Stimulated activated CD8-positive, alpha-beta memory T cell treated with anti-CD3 and anti-CD28 coated beads, Interleukin-15, amount 100 ng/mL, for 4 hours (primary cell): ENCODE measurements at regions not wholly inside any gene's neighbourhood (a gene's known extent, or its start where the extent isn't known, plus 50 kb on each side); places are given as distances from the start of the nearest gene placed in this dataset.

ENCODE experiments used
- DNase-seq, 2 donors: peaks; one replicate each; pipeline ENCODE4 v3.0.0-alpha.2; 2020; ENCODE audit warnings: low read depth in 2 of 2

DNA sequence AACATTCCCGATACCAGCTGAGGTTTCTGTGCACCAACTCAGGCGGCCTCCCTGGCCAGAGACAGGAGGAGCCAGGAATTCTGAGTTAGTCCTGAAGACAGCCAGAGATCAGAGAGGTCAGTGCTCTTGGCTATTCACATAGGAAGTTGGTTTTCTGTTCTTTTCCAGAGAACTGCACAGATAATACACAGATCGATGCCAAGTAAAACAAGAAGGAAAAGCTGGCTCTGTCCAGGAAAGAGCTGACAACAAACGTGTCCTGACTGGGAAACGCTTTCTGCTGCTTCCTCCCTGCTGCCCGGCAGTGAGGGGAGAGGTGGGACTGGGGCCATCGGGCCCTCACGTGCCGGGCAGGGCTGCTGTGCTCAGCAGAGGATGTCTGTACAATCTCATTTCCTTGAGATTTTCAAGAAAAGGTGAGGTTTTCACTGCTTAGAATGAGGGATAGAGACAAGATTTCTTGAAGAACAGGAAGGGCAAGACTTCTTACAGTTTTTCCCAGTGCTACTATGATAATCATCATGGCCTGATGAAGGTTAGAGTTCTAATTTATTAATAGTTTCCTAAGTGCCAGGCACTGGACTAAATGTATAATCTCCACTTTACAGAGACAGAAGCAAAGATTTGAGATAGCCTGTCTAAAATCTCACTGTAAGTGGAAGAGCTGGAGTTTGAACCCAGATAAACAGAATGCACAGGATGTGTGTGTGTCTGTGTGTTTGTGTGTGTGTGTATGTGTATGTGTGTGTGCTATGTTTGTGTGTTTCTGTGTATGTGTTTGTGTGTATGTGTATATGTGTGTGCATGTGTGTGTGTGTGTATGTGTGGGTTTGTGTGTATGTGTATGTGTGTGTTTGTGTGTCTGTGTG is 211.0 kb upstream of the RAB4A start:
- no peak for DNase-seq

DNA sequence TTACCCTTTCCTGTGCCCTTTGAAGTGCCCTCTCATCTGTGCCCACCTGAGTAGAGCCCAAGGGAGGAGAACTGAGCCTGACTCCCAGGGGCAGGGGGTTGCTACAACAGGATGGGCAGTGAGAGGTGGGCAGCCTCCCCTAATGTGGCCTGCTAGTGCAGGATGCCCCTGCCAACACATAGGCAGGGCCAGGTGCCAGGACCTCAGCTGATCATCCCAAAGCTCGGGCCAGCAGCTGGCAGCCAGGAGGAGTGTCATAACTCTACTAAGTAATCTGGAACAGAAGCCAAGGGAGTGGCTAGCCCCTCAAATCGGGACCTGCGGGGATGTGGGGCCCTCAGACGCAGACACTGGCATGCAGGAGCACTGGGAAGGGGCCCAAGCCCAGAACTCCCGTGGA is 208.8 kb upstream of the RAB4A start:
- no peak for DNase-seq

DNA sequence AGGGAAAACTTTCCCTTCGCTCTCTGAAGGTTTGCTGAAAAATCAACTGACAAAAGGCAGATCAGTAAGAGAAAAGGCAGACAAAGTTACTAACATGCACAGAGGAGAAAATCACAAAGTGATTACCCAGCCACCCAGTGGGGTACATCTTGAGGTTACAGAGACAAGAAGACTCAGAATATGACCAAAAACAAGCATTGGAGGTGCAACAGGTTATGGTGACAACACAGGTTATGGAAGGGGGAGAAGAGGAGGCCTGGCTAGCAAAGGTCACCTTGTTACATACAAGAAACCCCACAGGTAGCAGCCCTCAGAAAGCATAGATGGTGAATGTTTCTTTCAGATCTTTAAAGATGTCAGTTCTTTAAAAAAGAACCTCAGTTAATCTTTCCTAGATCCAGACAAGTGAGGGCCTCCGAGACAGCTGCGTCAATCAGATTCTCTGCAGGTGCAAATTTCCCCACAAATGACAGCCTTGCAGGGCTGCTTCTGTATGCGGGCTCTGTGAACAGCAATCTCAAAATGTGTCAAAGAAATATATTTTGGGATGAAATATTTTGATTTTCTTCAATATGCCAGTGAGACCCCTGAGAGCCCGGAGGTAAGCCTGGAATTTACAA is 207.6 kb upstream of the RAB4A start:
- DNase-seq = no peak

DNA sequence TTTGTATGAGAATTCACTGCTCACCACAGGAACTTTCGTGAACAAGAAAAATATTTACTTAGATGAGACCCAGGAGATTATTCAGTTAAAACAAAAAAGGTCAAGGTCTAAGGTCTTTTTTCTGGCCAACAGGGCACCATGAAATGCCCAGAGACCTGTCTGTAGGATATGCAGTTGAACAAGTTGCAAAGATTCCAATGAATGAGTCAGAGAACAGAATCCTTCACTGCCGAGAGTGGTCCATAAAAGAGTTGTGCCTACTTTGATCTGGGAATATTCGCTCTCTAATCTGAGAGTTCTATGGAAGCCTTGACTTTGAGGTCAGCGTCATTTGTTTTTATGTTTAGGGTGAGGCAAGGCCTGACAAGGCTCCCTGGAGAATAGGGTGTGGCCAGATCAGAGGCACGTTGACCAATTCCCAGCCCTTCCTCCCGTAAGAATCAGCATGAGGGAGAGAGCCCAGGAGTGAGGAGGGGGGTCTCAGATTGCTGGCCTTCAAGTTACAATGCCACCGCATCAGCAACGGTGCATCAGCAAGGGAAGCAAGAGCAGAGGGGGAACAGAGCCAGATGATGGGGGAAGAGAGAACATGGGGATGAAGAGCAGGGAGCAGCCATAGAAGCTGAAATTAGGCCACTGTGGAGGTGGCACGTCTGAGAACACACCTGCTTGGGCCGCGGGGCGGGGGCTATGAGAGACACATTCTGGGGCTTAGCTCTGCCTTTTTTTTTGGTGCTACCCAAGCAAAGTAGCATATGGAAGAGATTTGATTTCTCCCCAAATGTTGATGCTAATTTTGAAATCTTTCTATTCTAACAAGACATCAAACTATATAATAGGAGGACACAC is 206.4 kb upstream of the RAB4A start:
- DNase-seq = no peak

DNA sequence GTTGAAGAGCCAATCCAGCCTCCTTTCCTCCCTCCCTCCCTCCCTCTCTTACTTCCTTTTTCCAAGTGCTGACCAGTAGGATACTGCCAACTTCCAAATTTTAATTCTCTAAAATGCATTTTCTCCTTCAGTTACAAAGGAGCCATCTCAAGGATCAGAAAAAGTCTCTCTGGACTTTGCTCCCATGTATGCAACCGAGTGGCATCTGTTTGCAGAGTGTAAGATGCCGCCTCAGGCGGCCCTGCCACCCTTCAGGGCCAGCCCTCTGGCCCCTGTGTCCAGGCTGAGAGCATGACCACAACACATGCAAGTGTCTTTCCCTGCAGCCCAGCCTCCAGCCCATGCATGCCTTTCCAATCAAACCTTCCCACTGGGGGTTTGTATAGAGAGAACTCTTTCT is 205.3 kb upstream of the RAB4A start:
- DNase-seq = no peak

DNA sequence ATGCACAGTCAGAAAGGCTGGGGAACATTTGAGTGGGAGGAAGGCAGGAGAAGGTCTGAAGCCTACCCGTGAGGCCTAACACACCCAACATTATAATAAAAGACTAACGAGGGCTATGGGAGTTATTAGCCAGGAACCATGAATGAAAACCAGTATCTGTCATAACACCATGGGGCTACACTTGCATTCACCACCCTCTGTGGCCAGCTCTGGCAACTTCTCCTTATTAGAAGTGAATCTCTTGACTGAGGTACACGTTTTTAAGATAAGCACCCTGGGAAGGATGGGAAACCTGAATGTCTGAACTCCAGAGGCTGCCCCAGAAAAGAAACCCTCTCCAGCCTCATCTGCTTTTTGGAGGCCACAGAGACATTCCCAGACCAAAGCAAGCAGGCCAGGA is 204.3 kb upstream of the RAB4A start:
- no peak for DNase-seq

DNA sequence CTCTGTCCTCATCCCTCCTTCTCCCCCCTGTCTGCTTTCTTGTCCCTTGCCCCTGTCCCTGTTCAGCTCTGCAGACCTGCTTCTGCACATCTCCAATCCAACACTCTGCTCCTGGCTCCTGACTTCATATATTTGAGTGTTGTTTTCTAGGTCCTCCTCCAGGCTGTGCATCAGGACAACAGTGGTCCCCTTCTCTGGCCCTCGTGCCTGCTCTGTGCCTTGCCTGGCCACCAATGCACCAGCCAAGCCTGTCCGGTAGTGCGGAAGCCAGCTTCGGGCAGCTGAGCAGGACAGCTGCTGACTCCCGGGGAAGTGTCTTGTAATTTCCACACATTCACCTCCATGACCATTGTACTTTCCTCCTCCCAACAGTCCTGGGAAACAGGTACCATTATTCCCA is 203.4 kb upstream of the RAB4A start:
- no peak for DNase-seq

DNA sequence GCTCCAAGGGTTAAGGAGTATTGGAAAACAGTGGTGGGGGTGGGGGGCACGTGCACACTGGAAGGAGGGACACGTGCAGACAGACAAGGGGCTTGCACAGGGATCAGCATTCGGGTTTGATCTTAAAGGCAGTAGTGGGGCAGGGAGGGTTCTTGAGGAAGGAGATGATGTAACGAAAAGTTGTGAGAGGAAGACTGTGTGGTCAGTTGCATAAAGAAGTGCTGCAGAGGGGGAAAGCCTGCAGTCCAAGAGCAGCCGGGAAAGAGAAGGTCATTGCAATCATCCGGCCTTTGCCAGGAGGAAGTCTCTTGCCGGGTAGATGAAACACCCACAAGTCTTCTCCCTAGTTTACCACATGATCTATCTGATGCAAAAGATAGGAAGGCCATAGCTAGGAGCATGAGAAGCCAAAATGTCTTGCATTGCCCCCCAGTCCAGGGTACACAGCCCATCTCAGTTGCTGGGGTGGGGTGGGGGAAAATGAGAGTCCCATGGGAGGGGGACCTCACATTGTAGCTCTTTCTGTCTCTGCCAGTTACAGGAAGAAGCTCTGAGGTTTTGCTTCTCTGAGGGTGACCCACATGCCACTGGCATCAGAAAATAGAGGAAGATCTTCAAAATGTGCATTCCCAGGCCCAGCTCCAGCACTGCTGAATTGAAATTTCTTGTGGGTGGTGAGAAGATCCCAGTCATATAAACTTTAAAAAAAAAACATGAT is 202.5 kb upstream of the RAB4A start:
- DNase-seq = no peak

DNA sequence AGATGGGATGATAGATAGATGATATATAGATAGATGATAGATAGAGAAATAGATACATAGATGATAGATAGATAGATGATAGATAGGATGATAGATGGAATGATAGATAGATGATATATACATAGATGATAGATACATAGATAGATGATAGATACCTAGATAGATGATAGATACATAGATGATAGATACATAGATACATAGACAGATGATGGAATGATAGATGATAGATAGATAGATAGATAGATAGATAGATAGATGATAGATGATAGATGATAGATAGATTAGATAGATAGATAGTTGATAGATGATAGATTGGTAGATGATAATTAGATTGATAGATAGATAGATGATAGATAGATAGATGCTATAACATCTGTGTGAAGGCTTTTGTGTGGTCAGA is 201.7 kb upstream of the RAB4A start:
- no peak for DNase-seq

DNA sequence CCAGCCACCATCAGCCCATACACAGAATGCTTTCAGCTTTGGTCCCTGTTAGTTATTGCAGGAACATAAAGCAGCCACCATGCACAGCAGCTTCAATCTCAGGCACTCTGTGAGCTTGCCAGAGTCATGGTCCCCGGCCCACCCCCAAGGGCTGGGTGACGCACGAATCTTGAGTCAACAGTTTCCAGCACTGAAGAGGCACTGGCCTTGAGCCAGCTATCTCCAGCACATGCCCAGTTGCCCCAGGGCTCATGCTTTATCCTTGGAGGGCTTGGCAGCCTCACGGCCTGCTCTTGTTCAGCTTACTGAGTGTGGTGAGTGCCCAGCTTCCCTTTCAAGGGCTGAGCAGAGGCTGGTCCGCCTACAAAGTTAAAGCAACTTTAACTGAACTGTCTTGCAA is 200.7 kb upstream of the RAB4A start:
- DNase-seq = no peak

DNA sequence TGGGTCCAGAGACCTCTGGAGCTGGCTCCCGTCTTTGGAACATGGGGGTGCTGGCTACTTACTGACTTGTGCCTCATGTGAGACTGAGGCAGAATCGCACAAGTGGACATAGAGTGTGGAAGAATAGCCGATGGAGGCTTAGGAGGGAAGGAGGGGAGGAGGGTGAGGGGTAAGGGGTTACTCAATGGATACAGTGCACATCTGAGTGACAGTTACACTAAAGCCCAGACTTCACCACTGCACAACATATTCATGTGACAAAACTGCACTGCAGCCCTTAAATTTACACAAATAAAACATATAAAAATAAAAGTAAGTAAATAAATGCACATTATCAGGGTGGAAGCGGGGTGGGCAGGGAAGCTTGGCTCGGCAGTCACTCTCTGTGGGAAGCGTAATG is 197.7 kb upstream of the RAB4A start:
- DNase-seq = no peak

DNA sequence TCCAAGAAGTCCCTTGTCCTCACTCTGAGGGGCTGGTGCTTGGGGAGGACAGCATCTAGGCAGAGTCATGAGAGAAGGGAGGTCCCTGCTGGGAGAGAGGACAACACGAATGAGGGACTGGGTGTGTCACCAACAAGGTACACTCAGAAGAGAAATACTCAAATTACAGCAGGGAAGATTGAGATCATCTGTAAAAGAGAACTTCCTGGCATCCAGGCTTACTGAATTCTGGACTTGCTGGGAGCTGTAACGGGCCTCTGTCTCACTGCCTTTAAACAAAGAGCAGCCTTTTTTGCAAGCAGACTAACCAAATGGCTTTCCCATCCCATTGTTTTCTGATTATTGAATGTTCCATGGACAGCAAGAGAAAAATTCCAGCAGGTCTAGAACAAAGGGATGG is 195.7 kb upstream of the RAB4A start:
- DNase-seq = no peak

DNA sequence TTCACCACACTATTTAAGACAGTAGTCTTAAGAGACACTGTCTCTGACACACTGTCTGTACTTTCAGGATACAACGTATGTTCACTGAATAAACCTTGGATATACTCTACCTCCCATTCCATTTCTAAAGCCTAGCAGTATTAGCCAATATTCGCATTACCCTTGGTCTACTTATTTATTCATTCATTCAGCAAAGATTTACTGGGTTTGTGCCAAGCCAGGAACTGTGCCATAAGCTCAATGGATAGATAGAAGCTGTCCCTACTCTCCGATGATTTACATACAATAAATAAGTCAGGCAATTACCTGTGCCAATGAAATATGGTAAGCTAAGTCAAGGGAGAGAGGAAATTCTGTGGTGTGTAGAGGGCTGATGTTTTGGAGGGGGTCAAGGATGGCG is 195.2 kb upstream of the RAB4A start:
- DNase-seq = no peak

DNA sequence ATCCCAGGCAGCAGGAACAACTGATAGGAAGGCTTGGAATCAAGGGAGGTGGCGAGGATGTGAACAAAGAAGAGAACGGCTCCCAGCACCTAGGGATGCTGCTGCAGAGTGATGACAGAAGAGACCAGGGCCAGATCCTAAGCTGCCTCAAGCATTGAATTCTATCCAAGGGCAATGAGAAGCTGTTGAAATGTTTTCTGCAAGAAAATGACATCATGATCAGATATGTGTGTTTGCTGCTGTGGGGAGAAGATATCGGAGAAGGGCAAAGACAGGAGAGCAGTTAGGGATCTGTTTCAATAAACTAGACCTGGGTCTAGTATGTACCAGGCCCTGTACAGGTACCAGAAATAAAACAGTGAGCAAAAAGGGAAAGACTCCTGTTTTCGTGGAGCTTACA is 194.7 kb upstream of the RAB4A start:
- no peak for DNase-seq

DNA sequence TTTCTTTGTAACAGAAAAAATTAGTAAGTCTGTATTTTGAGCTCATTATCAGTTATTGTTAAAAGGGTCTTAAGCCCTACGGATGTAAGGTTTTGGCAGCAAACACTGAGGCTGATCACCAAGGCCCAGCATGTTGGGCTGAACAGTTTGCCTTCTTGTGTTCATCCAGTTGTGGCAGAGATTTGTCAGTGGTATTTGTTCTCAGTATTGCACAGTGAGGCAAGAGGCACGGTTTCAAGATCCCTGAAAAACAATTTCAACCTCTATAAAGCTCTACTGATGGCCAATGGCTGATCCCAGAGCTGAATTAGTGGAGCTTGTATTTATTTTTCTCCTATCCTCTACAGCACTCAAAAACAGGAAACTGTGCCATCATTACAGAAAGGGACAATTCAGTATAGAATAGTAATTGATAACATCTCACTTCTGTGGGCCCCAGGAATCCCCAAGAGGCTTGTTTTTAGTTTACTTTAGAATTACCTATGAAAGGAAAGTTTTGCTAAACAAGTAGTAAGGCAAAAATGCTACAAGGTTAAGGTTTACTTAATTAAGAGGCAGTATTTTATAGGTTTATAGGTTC is 191.8 kb upstream of the RAB4A start:
- DNase-seq = no peak

DNA sequence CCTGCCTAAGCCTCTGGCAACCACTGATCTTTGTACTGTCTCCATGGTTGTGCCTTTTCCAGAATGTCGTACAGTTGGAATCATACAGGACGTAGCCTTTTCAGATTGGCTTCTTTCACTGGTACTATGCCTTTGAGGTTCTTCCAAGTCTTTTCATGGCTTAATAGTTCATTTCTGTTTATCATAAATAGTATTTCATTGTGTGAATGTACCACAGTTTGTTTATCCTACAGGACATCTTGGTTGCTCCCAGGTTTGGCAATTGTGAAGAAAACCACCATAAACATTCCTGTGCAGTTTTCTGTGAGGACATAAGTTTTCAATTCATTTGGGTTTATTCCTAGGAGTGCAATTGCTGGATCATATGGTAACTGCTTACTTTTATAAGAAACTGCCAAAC is 190.6 kb upstream of the RAB4A start:
- no peak for DNase-seq

DNA sequence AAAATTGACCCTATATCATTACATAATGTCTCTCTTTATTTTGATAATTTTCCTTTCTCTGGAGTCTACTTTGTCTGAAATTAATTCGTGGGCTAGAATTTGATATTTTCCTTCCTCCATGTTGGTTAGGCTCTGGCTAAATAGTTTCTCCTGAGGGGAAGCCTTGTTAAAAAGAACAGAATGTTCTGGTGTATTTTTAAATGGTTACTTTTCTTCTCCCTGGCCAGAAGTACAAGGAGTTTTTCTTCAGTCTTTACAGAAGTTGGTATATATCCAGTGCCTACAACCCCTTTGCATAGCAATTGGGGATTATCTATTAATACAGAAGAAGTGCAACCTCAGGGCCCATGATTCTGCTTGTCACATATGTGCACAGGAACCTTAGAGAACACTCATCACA is 185.6 kb upstream of the RAB4A start:
- no peak for DNase-seq

DNA sequence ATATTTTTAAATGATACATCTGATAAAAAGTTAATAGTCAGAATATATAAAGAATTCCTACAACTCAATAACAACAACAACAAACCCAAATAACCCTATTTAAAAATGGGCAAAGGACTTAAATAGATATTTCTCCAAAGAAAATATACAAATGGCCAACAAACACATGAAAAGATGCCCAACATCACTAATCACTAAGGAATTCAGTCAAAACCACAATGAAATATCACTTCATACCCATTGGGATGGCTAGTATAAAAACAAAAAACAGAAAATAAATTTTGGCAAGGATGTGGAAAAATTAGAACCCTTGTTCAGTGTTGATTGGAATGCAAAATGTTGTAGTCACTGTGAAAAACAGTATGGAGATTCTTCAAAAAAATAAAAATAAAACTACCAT is 184.8 kb upstream of the RAB4A start:
- DNase-seq = no peak

DNA sequence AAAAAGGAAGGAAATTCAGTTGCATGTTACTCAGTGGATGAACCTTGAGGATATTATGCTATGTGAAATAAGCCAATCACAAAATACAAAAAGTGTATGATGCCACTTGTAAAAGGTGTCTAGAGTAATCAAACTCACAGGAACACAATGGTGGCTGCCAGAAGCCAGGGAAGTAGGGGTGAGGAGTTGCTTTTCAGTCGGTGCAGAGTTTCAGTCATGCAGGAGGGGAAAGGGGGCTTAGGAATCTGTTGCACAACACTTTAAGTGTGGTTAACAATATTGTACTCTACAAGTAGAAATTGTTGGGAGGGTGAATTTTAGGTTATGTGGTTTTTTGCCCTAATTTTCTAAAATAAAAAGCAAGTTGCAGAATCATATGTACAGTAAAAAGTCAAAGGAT is 184.2 kb upstream of the RAB4A start:
- no peak for DNase-seq

DNA sequence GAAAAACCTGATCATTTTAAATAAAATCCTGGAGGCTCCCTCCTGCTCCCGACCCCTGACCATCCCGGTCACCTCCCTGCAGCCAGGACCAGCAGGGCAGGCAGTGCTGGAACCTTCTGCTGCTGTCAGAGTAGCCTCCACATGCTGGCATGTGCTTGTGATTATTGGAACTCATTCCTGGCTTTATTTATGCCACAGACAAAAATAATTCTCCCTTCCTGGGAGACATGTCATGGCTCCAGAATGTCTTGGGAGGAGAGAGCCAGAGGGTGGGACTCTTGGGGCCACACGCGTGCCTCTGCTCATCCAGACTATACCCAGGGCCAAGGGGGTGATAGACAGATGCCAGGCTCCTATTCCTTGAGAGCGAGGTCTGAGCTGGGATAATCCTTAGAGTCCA is 183.6 kb upstream of the RAB4A start:
- no peak for DNase-seq

DNA sequence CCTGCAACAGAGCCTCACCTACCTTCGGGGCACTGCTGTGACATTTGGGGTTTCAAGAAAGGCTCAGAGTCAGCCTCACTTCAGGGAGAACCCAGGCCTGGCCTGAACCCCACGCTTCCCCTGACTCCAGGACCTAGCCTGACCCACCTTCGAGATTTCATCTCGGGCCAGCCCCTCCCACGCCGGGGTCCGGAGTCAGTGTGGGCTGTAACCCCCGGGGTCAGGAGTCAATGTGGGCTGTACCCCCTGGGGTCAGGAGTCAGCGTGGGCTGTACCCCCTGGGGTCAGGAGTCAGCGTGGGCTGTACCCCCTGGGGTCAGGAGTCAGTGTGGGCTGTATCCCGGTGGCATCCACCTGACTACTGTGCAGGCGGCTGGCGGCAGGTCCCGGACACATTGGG is 183.0 kb upstream of the RAB4A start:
- no peak for DNase-seq

DNA sequence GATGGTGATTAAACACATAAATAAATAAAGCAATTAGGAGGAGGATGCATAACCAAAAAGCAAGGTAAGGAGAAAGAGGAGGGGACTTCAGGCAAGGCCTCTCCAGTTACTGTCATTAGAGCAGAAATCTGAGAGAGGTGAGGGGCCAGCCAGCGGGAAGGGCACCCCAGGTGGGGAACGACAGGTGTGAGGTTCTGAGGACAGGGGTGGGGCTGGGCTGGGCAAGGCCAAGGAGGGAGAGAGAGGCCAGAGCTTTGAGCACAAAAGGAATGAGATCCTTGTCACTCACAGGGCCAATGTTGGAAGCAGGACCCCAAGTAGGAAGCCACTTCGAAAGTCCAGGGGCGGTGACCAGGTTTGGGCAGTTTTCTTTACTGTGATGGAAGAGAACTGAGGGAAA is 182.2 kb upstream of the RAB4A start:
- no peak for DNase-seq
